ENCODE measurements at regions not wholly inside any gene's neighbourhood (a gene's known extent, or its start where the extent isn't known, plus 50 kb on each side); places are given as distances from the start of the nearest gene placed in this dataset.

- TF ChIP-seq, protein P1, sequence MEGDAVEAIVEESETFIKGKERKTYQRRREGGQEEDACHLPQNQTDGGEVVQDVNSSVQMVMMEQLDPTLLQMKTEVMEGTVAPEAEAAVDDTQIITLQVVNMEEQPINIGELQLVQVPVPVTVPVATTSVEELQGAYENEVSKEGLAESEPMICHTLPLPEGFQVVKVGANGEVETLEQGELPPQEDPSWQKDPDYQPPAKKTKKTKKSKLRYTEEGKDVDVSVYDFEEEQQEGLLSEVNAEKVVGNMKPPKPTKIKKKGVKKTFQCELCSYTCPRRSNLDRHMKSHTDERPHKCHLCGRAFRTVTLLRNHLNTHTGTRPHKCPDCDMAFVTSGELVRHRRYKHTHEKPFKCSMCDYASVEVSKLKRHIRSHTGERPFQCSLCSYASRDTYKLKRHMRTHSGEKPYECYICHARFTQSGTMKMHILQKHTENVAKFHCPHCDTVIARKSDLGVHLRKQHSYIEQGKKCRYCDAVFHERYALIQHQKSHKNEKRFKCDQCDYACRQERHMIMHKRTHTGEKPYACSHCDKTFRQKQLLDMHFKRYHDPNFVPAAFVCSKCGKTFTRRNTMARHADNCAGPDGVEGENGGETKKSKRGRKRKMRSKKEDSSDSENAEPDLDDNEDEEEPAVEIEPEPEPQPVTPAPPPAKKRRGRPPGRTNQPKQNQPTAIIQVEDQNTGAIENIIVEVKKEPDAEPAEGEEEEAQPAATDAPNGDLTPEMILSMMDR (IDR thresholded peaks at IDR 0.05) = no peak
- peaks cover 0 to 25% (median 0%) of the 10 kb centered on the region in 4 donors for H3K9me3 ChIP-seq
- H3K27ac ChIP-seq = no peak overlapping the region
- no peaks in the 10 kb centered on the region for H3K36me3 ChIP-seq
- peaks cover 0 to 11% of the 10 kb centered on the region in 2 donors for H3K27me3 ChIP-seq
- 41 to 63% methylated on average over 4 of the region's 4 CpGs for WGBS, 2 donors
- no peaks in the 10 kb centered on the region for H3K4me1 ChIP-seq
- no peak for DNase-seq (ENCODE audit: low spot score in 2 of 2)
- no peak overlapping the region for H3K4me3 ChIP-seq
Observed at GRCh38 chr17:36876966-36877365, 60.3 kb upstream of the LHX1 start.

- WGBS, 2 donors = 40 to 68% methylated on average over 2 to 4 of the region's 4 CpGs
- Histone ChIP-seq H3K27ac (no peak overlapping the region), H3K27me3 (peaks cover 0 to 11% of the 10 kb centered on the region in 2 donors), H3K36me3 (no peaks in the 10 kb centered on the region), H3K9me3 (peaks cover 0 to 28% (median 0%) of the 10 kb centered on the region in 4 donors), H3K4me3 (no peak overlapping the region), H3K4me1 (no peaks in the 10 kb centered on the region)
- no peak for DNase-seq (ENCODE audit: low spot score in 2 of 2)
- TF ChIP-seq, protein P1 (IDR thresholded peaks at IDR 0.05) = no peak
- TF ChIP-seq POLR2A (IDR thresholded peaks at IDR 0.05) (no peak), EP300 (IDR thresholded peaks at IDR 0.05) (no peak)
Observed at GRCh38 chr17:36877771-36878170, 59.5 kb upstream of the LHX1 start.

- Histone ChIP-seq H3K36me3 (no peaks in the 10 kb centered on the region), H3K4me1 (no peaks in the 10 kb centered on the region), H3K4me3 (no peak overlapping the region), H3K27me3 (peaks cover 0 to 14% of the 10 kb centered on the region in 2 donors), H3K9me3 (peaks cover 0 to 24% (median 0%) of the 10 kb centered on the region in 4 donors), H3K27ac (no peak overlapping the region)
- DNase-seq (ENCODE audit: low spot score in 2 of 2) = no peak
- TF ChIP-seq EP300 (IDR thresholded peaks at IDR 0.05) (no peak), POLR2A (IDR thresholded peaks at IDR 0.05) (no peak)
- TF ChIP-seq, protein P1 (IDR thresholded peaks at IDR 0.05) = no peak
- 75 to 76% methylated on average over 4 of the region's 4 CpGs for WGBS, 2 donors
Observed at GRCh38 chr17:36878216-36878615, 59.1 kb upstream of the LHX1 start.

GRCh38 chr17:36879027-36879426 is 58.2 kb upstream of the LHX1 start:
- no peak overlapping the region for H3K27ac ChIP-seq
- peaks cover 0 to 24% (median 0%) of the 10 kb centered on the region in 4 donors for H3K9me3 ChIP-seq
- H3K4me3 ChIP-seq = no peak overlapping the region
- DNase-seq (ENCODE audit: low spot score in 2 of 2) = no peak
- no peak for TF ChIP-seq POLR2A (IDR thresholded peaks at IDR 0.05)
- no peak for TF ChIP-seq EP300 (IDR thresholded peaks at IDR 0.05)
- TF ChIP-seq, protein P1 (IDR thresholded peaks at IDR 0.05) = no peak
- peaks cover 0 to 22% of the 10 kb centered on the region in 2 donors for H3K27me3 ChIP-seq
- no peaks in the 10 kb centered on the region for H3K4me1 ChIP-seq
- H3K36me3 ChIP-seq = no peaks in the 10 kb centered on the region
- 83% methylated on average over 4 of the region's 4 CpGs for WGBS, 2 donors

GRCh38 chr17:36879624-36880131 is 57.6 kb upstream of the LHX1 start:
- no peak for TF ChIP-seq EP300 (IDR thresholded peaks at IDR 0.05)
- Histone ChIP-seq H3K4me3 (no peak overlapping the region), H3K27me3 (peaks cover 0 to 29% of the 10 kb centered on the region in 2 donors), H3K9me3 (peaks cover 0 to 24% (median 0%) of the 10 kb centered on the region in 4 donors), H3K27ac (no peak overlapping the region), H3K4me1 (no peaks in the 10 kb centered on the region), H3K36me3 (no peaks in the 10 kb centered on the region)
- 82% methylated on average over 14 of the region's 14 CpGs for WGBS, 2 donors
- DNase-seq (ENCODE audit: low spot score in 2 of 2) = no peak

Measured in tibial nerve (tissue), 4 donors.